Uterus (tissue), 3 donors: ENCODE measurements at regions not wholly inside any gene's neighbourhood (a gene's known extent, or its start where the extent isn't known, plus 50 kb on each side); places are given as distances from the start of the nearest gene placed in this dataset.

Experiments
- DNase-seq, 2 donors: peaks; one replicate each; pipeline ENCODE4 v3.0.0-alpha.2; 2019 to 2020
- H3K27ac ChIP-seq, 2 donors: fragments of 200-600 bp; sonication (generic); 1 replicate in 1 of 2; 2 replicates in 1 of 2; pipeline ENCODE4 v1.5.1; 2016 to 2018
- H3K27me3 ChIP-seq, 2 donors: fragments of 200-600 bp; sonication (generic); one replicate each; pipeline ENCODE4 v1.5.1; 2018 to 2019; ENCODE audit warnings: control low read depth in 1 of 2
- H3K36me3 ChIP-seq, 2 donors: fragments of 200-600 bp; sonication (generic); one replicate each; pipeline ENCODE4 v1.5.1; 2019; ENCODE audit warnings: control low read depth in 1 of 2
- H3K4me1 ChIP-seq, 2 donors: fragments of 200-600 bp; sonication (generic); one replicate each; pipeline ENCODE4 v1.5.1; 2018 to 2019; ENCODE audit warnings: control low read depth in 1 of 2
- H3K4me3 ChIP-seq, 2 donors: fragments of 200-600 bp; sonication (generic); 1 replicate in 1 of 2; 2 replicates in 1 of 2; pipeline ENCODE4 v1.5.1; 2018 to 2019; ENCODE audit warnings: mild to moderate bottlenecking in 1 of 2
- H3K9me3 ChIP-seq, 2 donors: fragments of 200-600 bp; sonication (generic); one replicate each; pipeline ENCODE4 v1.5.1; 2019; ENCODE audit warnings: control low read depth in 1 of 2
- POLR2A ChIP-seq, 2 donors: fragments of 450-650 bp; IDR thresholded peaks; one replicate each; pipeline ENCODE4 v1.6.1; 2016; ENCODE audit warnings: antibody characterized with exemption in 2 of 2, mild to moderate bottlenecking in 1 of 2, moderate library complexity in 1 of 2
- intact Hi-C: fragments of 100-400 bp; cut with DNase I; formaldehyde crosslinking; loops from one replicate; pipeline ENCODE4 v1.15.1; 2023; ENCODE audit warnings: low total_unique reads
- TF ChIP-seq, protein P1 (sequence below), 4 experiments: fragments of 200-600 bp in 2 of 4; fragments of 450-650 bp in 2 of 4; sonication (generic) in 2 of 4; IDR thresholded peaks; one replicate each; pipeline ENCODE4 v1.5.1; 2016 to 2019; ENCODE audit warnings: antibody characterized with exemption in 4 of 4, mild to moderate bottlenecking in 2 of 4, moderate library complexity in 1 of 4
- donor health status: DM: yes; HTN: yes; CAD: no.

- intact Hi-C loops = no loop called here
- H3K27ac ChIP-seq = no peak overlapping the region
- H3K4me1 ChIP-seq = no peaks in the 10 kb centered on the region
- no peak overlapping the region for H3K4me3 ChIP-seq
- no peak for TF ChIP-seq POLR2A (IDR thresholded peaks at IDR 0.05)
- TF ChIP-seq, protein P1, sequence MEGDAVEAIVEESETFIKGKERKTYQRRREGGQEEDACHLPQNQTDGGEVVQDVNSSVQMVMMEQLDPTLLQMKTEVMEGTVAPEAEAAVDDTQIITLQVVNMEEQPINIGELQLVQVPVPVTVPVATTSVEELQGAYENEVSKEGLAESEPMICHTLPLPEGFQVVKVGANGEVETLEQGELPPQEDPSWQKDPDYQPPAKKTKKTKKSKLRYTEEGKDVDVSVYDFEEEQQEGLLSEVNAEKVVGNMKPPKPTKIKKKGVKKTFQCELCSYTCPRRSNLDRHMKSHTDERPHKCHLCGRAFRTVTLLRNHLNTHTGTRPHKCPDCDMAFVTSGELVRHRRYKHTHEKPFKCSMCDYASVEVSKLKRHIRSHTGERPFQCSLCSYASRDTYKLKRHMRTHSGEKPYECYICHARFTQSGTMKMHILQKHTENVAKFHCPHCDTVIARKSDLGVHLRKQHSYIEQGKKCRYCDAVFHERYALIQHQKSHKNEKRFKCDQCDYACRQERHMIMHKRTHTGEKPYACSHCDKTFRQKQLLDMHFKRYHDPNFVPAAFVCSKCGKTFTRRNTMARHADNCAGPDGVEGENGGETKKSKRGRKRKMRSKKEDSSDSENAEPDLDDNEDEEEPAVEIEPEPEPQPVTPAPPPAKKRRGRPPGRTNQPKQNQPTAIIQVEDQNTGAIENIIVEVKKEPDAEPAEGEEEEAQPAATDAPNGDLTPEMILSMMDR (IDR thresholded peaks at IDR 0.05) = no peak
- no peak for DNase-seq
- no peaks in the 10 kb centered on the region for H3K36me3 ChIP-seq
- no peaks in the 10 kb centered on the region for H3K27me3 ChIP-seq
- H3K9me3 ChIP-seq = no peaks in the 10 kb centered on the region
Measured at GRCh38 chr12:116637589-116638150, 78.5 kb downstream of the MAP1LC3B2 start.

GRCh38 chr12:116636608-116637519, 77.7 kb downstream of the MAP1LC3B2 start:
- Histone ChIP-seq H3K27ac (no peak overlapping the region), H3K36me3 (no peaks in the 10 kb centered on the region), H3K4me3 (no peak overlapping the region), H3K9me3 (no peaks in the 10 kb centered on the region), H3K4me1 (no peaks in the 10 kb centered on the region), H3K27me3 (no peaks in the 10 kb centered on the region)
- intact Hi-C loops = no loop called here
- TF ChIP-seq POLR2A (IDR thresholded peaks at IDR 0.05) = no peak
- TF ChIP-seq, protein P1 (IDR thresholded peaks at IDR 0.05) = no peak
- no peak for DNase-seq

GRCh38 chr12:116635487-116635886, 76.3 kb downstream of the MAP1LC3B2 start:
- no peaks in the 10 kb centered on the region for H3K4me1 ChIP-seq
- no peaks in the 10 kb centered on the region for H3K9me3 ChIP-seq
- no peak overlapping the region for H3K4me3 ChIP-seq
- TF ChIP-seq POLR2A (IDR thresholded peaks at IDR 0.05) = no peak
- TF ChIP-seq, protein P1 (IDR thresholded peaks at IDR 0.05) = no peak
- H3K36me3 ChIP-seq = no peaks in the 10 kb centered on the region
- no peaks in the 10 kb centered on the region for H3K27me3 ChIP-seq
- H3K27ac ChIP-seq = no peak overlapping the region
- intact Hi-C loops = no loop called here
- no peak for DNase-seq

- H3K27ac ChIP-seq = no peak overlapping the region
- TF ChIP-seq POLR2A (IDR thresholded peaks at IDR 0.05) = no peak
- TF ChIP-seq, protein P1 (IDR thresholded peaks at IDR 0.05) = no peak
- H3K4me3 ChIP-seq = no peak overlapping the region
- H3K9me3 ChIP-seq = no peaks in the 10 kb centered on the region
- H3K4me1 ChIP-seq = no peaks in the 10 kb centered on the region
- no peaks in the 10 kb centered on the region for H3K27me3 ChIP-seq
- intact Hi-C loops = no loop called here
- no peaks in the 10 kb centered on the region for H3K36me3 ChIP-seq
- no peak for DNase-seq
Measured at GRCh38 chr12:116633476-116633875, 74.3 kb downstream of the MAP1LC3B2 start.

GRCh38 chr12:116631619-116632018, 72.4 kb downstream of the MAP1LC3B2 start:
- TF ChIP-seq, protein P1 (IDR thresholded peaks at IDR 0.05) = no peak
- TF ChIP-seq POLR2A (IDR thresholded peaks at IDR 0.05) = no peak
- intact Hi-C loops = no loop called here
- H3K4me1 ChIP-seq = no peaks in the 10 kb centered on the region

More at GRCh38 chr12:116631619-116632018, 72.4 kb downstream of the MAP1LC3B2 start:
- Histone ChIP-seq H3K9me3 (no peaks in the 10 kb centered on the region), H3K27me3 (no peaks in the 10 kb centered on the region), H3K36me3 (no peaks in the 10 kb centered on the region), H3K4me3 (no peak overlapping the region), H3K27ac (no peak overlapping the region)
- DNase-seq = no peak
